Cardiac septum (tissue), 1 donor: ENCODE measurements at regions not wholly inside any gene's neighbourhood (a gene's known extent, or its start where the extent isn't known, plus 50 kb on each side); places are given as distances from the start of the nearest gene placed in this dataset.
"Not testable (repeated sequence)": the region's sequence is repeated elsewhere in the genome, so short reads cannot be mapped to it uniquely, and the experiment has no call there.

ENCODE experiments used
- DNase-seq: peaks from one replicate; pipeline ENCODE4 v3.0.0-alpha.2; 2020; ENCODE audit warnings: low spot score
- intact Hi-C: fragments of 100-400 bp; cut with DNase I; formaldehyde crosslinking; loops from one replicate; pipeline ENCODE4 v1.14.0; 2022
- donor health status: DM: no; HTN: no; CAD: no.

GRCh38 chr4:66590488-66591215, 920.4 kb upstream of the EPHA5 start:
- no peak for DNase-seq
- intact Hi-C loops, result no loop called here

GRCh38 chr4:66589183-66589582, 918.9 kb upstream of the EPHA5 start:
- intact Hi-C loops, result no loop called here
- no peak for DNase-seq

GRCh38 chr4:66585767-66586166, 915.5 kb upstream of the EPHA5 start:
- intact Hi-C loops, result no loop called here

GRCh38 chr4:66577922-66578321, 907.6 kb upstream of the EPHA5 start:
- DNase-seq, result no peak
- intact Hi-C loops, result no loop called here

More at GRCh38 chr4:66585767-66586166, 915.5 kb upstream of the EPHA5 start:
- DNase-seq, result no peak

- no peak for DNase-seq
- intact Hi-C loops, result no loop called here
Observed at GRCh38 chr4:66575008-66575696, 904.9 kb upstream of the EPHA5 start.

- DNase-seq, result no peak
- intact Hi-C loops, result no loop called here
Observed at GRCh38 chr4:66574145-66574978, 904.1 kb upstream of the EPHA5 start.

- intact Hi-C loops, result no loop called here
Observed at GRCh38 chr4:66572949-66573348, 902.7 kb upstream of the EPHA5 start.

GRCh38 chr4:66571145-66571695, 900.9 kb upstream of the EPHA5 start:
- intact Hi-C loops, result no loop called here
- DNase-seq, result no peak

More at GRCh38 chr4:66572949-66573348, 902.7 kb upstream of the EPHA5 start:
- no peak for DNase-seq

GRCh38 chr4:66569228-66569627, 898.9 kb upstream of the EPHA5 start:
- DNase-seq, result no peak

GRCh38 chr4:66568431-66568830, 898.1 kb upstream of the EPHA5 start:
- intact Hi-C loops, result no loop called here
- DNase-seq, result no peak

More at GRCh38 chr4:66569228-66569627, 898.9 kb upstream of the EPHA5 start:
- intact Hi-C loops, result no loop called here

GRCh38 chr4:66568001-66568400, 897.7 kb upstream of the EPHA5 start:
- intact Hi-C loops, result no loop called here
- DNase-seq, result no peak

GRCh38 chr4:66567551-66567950, 897.3 kb upstream of the EPHA5 start:
- intact Hi-C loops, result no loop called here
- no peak for DNase-seq

- intact Hi-C loops, result no loop called here
- DNase-seq, result no peak
Observed at GRCh38 chr4:66565801-66566200, 895.5 kb upstream of the EPHA5 start.

- DNase-seq, result no peak
- intact Hi-C loops, result no loop called here
Observed at GRCh38 chr4:66564901-66565651, 894.8 kb upstream of the EPHA5 start.

GRCh38 chr4:66562276-66562806, 892.1 kb upstream of the EPHA5 start:
- intact Hi-C loops, result no loop called here
- no peak for DNase-seq

GRCh38 chr4:66561465-66562053, 891.3 kb upstream of the EPHA5 start:
- intact Hi-C loops, DNase-seq: not testable (repeated sequence)

GRCh38 chr4:66558651-66559050, 888.4 kb upstream of the EPHA5 start:
- DNase-seq, result no peak
- intact Hi-C loops, result no loop called here

- DNase-seq, result no peak
- intact Hi-C loops, result no loop called here
Observed at GRCh38 chr4:66556651-66557278, 886.5 kb upstream of the EPHA5 start.
